GM12878 (cell line): ENCODE measurements at regions not wholly inside any gene's neighbourhood (a gene's known extent, or its start where the extent isn't known, plus 50 kb on each side); places are given as distances from the start of the nearest gene placed in this dataset.
A peak's percentile ranks its signal among the peaks of the same experiment; 100 is the strongest.

Experiments
- ATF3 ChIP-seq: IDR thresholded peaks from 2 replicates; pipeline ENCODE4 v1.6.1; 2011; ENCODE audit warnings: low read depth, mild to moderate bottlenecking, low read length, moderate library complexity, borderline replicate concordance; ENCODE audit errors: extremely low read depth
- BCLAF1 ChIP-seq: fragments of 450-650 bp; IDR thresholded peaks from 2 replicates; pipeline ENCODE4 v1.6.1; 2017; ENCODE audit warnings: antibody characterized with exemption, mild to moderate bottlenecking, moderate library complexity
- E4F1 ChIP-seq: fragments of 450-650 bp; IDR thresholded peaks from 2 replicates; pipeline ENCODE4 v1.6.1; 2018; ENCODE audit warnings: borderline replicate concordance, mild to moderate bottlenecking; ENCODE audit not compliant: partially characterized antibody
- HDGF ChIP-seq: fragments of 450-650 bp; IDR thresholded peaks from 2 replicates; pipeline ENCODE4 v1.6.1; 2016; ENCODE audit warnings: antibody characterized with exemption
- IKZF1 ChIP-seq: fragments of 450-650 bp; conservative IDR thresholded peaks from 2 replicates; pipeline ENCODE4 v1.6.1; 2017; ENCODE audit warnings: antibody characterized with exemption, mild to moderate bottlenecking
- MTA3 ChIP-seq: IDR thresholded peaks from 2 replicates; pipeline ENCODE4 v1.6.1; 2012; ENCODE audit warnings: low read length, inconsistent platforms, borderline replicate concordance
- PKNOX1 ChIP-seq: fragments of 450-650 bp; IDR thresholded peaks from 2 replicates; pipeline ENCODE4 v1.6.1; 2016; ENCODE audit warnings: mild to moderate bottlenecking
- RAD21 ChIP-seq: IDR thresholded peaks from 2 replicates; pipeline ENCODE4 v1.6.1; 2011; ENCODE audit warnings: mild to moderate bottlenecking, low read depth, low read length, moderate library complexity; ENCODE audit not compliant: insufficient read depth
- RBBP5 ChIP-seq: fragments of 200-600 bp; sonication (generic); conservative IDR thresholded peaks from 2 replicates; pipeline ENCODE4 v1.6.1; 2016
- SIN3A ChIP-seq: IDR thresholded peaks from 2 replicates; pipeline ENCODE4 v1.6.1; 2012; ENCODE audit warnings: low read depth, low read length, improper control_type of control experiment
- SKIL ChIP-seq: fragments of 450-650 bp; IDR thresholded peaks from 2 replicates; pipeline ENCODE4 v1.6.1; 2017; ENCODE audit warnings: mild to moderate bottlenecking, low read depth, inconsistent platforms; ENCODE audit not compliant: poor library complexity, severe bottlenecking
- SMARCA5 ChIP-seq: fragments of 450-650 bp; IDR thresholded peaks from 2 replicates; pipeline ENCODE4 v1.6.1; 2017; ENCODE audit warnings: mild to moderate bottlenecking
- SREBF1 ChIP-seq: IDR thresholded peaks from 2 replicates; pipeline ENCODE4 v1.6.1; 2012; ENCODE audit warnings: mild to moderate bottlenecking, low read length
- TBL1XR1 ChIP-seq: IDR thresholded peaks from 2 replicates; pipeline ENCODE4 v1.6.1; 2012; ENCODE audit warnings: low read depth, low read length, improper control_type of control experiment
- ZNF24 ChIP-seq: fragments of 450-650 bp; IDR thresholded peaks from 2 replicates; pipeline ENCODE4 v1.6.1; 2017; ENCODE audit warnings: antibody characterized with exemption, mild to moderate bottlenecking
- ZNF592 ChIP-seq: fragments of 450-650 bp; IDR thresholded peaks from 2 replicates; pipeline ENCODE4 v1.6.1; 2017; ENCODE audit warnings: mild to moderate bottlenecking, moderate library complexity
- ZSCAN29 ChIP-seq: fragments of 450-650 bp; IDR thresholded peaks from 2 replicates; pipeline ENCODE4 v1.6.1; 2017; ENCODE audit warnings: mild to moderate bottlenecking, moderate library complexity

- TF ChIP-seq SKIL (no peak), HDGF (no peak), E4F1 (no peak), SMARCA5 (no peak), MTA3 (no peak), IKZF1 (peak; percentile 76), BCLAF1 (no peak), RAD21 (no peak), SIN3A (no peak), SREBF1 (no peak), ATF3 (no peak), ZNF24 (no peak), ZNF592 (no peak), ZSCAN29 (no peak), TBL1XR1 (no peak), PKNOX1 (peak; percentile 32; the same call in 1 of the 2 replicates), RBBP5 (no peak)
Observed at GRCh38 chr1:60942896-60943638, 139.3 kb upstream of the NFIA start (continued).
